ENCODE measurements at regions not wholly inside any gene's neighbourhood (a gene's known extent, or its start where the extent isn't known, plus 50 kb on each side); places are given as distances from the start of the nearest gene placed in this dataset.
"Not testable (repeated sequence)": the region's sequence is repeated elsewhere in the genome, so short reads cannot be mapped to it uniquely, and the experiment has no call there.

- no peaks in the 10 kb centered on the region for H3K79me2 ChIP-seq (ENCODE audit: control insufficient read depth, insufficient read depth, low read length)
- no peaks in the 10 kb centered on the region for H3K27me3 ChIP-seq (replicated peaks in 1 of 4; ENCODE audit: control extremely low read depth in 1 of 4, control insufficient read depth in 3 of 4, insufficient read depth in 4 of 4, low read length in 3 of 4)
- no peak overlapping the region for H2AFZ ChIP-seq (ENCODE audit: insufficient read depth, low read depth, low read length, poor library complexity, severe bottlenecking)
- no peaks in the 10 kb centered on the region for H3K36me3 ChIP-seq (replicated peaks in 1 of 2; ENCODE audit: control extremely low read depth in 1 of 2, control insufficient read depth in 1 of 2, extremely low read depth in 1 of 2, insufficient read depth in 2 of 2, low read length in 1 of 2)
- 79% methylated on average over 2 of the region's 4 CpGs for WGBS (ENCODE audit: insufficient coverage)
- POLR2A ChIA-PET: no interaction called here
- no peak overlapping the region for H3K4me3 ChIP-seq (ENCODE audit: control extremely low read depth in 1 of 5, extremely low read depth in 1 of 5, insufficient read depth in 1 of 5, low read depth in 2 of 5, low read length in 4 of 5)
- Mint-ChIP-seq H3K27me3 (no peaks in the 10 kb centered on the region), H3K27ac (no peak overlapping the region), H3K4me3 (no peak overlapping the region), H3K4me1 (no peaks in the 10 kb centered on the region), H3K9me3 (ENCODE audit: insufficient read depth) (peaks cover 14% of the 10 kb centered on the region)
- peaks cover 0 to 11% (median 0%) of the 10 kb centered on the region in 3 donors for H3K9me3 ChIP-seq (ENCODE audit: control extremely low read depth in 1 of 3, control insufficient read depth in 2 of 3, insufficient read depth in 1 of 3, low read length in 2 of 3)
- no peak for ATAC-seq (ENCODE audit: low read depth)
- TF ChIP-seq CTCF (IDR thresholded peaks at IDR 0.05) (no peak), EZH2 (IDR thresholded peaks at IDR 0.05; ENCODE audit: borderline replicate concordance, insufficient read depth, low read depth, low read length, poor library complexity, severe bottlenecking) (no peak)
- CTCF ChIA-PET: no interaction called here
- H4K20me1 ChIP-seq (ENCODE audit: control insufficient read depth, insufficient read depth, low read length, poor library complexity, severe bottlenecking): no peaks in the 10 kb centered on the region
- intact Hi-C loops (cut with micrococcal nuclease): no loop called here
- H3K9ac ChIP-seq (ENCODE audit: low read length): no peak overlapping the region
- no peak for DNase-seq
- H3K4me2 ChIP-seq (replicated peaks; ENCODE audit: low read depth, low read length, poor library complexity, severe bottlenecking): no peak overlapping the region
- no peak overlapping the region for H3K27ac ChIP-seq (ENCODE audit: low read length in 2 of 2)
- H3K4me1 ChIP-seq (ENCODE audit: control insufficient read depth in 2 of 2, insufficient read depth in 2 of 2, low read length in 2 of 2): no peaks in the 10 kb centered on the region
Measured at GRCh38 chr5:166123717-166124116, 2167.7 kb upstream of the WWC1 start.

DNA sequence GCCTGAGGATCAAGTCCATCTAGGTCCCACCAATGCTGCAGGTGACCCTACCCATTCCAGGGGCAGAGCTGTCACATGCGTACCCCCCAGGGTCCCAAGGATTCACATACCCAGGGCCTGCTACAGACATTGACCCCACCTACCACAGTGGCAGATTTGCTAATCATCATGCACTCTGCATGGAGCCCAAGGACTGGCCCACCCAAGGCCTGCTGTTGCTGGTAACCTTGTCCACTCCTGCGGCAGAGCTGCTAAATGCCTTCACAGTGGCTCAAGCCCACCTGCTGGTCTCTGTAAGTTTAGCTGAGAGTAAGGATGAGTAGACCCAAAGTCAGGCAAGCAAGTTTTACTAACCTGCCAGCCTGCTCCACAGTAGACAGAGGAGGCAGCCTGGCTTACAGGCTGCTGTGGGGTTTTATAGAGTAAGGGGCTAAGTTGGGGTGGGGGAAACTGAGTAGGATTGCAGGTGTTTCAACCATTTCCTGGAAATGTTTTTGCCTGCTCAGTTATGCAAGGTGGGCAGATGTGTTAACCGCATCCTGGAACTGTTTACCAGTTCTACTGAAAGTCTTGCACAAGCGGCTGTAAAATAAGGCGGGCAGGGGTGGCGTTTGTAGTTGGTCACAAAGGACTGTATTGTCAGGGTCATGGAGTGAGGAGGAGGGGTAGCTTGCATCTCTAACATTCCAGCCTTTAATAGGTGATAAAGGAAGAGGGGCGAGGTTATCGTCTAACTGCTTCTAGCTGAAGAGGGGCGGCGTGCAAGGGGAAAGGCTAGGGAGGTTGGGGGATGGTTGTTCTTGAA lies 2163.5 kb upstream of the WWC1 start:
- no peak overlapping the region for H3K9ac ChIP-seq (ENCODE audit: low read length)
- H3K9me3 ChIP-seq (ENCODE audit: control extremely low read depth in 1 of 3, control insufficient read depth in 2 of 3, insufficient read depth in 1 of 3, low read length in 2 of 3): peaks cover 0 to 14% (median 0%) of the 10 kb centered on the region in 3 donors
- ATAC-seq (ENCODE audit: low read depth) (no peak), DNase-seq (no peak)
- ChIA-PET POLR2A (no interaction called here), CTCF (no interaction called here)
- H3K79me2 ChIP-seq (ENCODE audit: control insufficient read depth, insufficient read depth, low read length): no peaks in the 10 kb centered on the region
- intact Hi-C loops (cut with micrococcal nuclease): no loop called here
- peaks cover 7% of the 10 kb centered on the region for H3K9me3 Mint-ChIP-seq (ENCODE audit: insufficient read depth)
- no peak overlapping the region for H3K4me3 ChIP-seq (ENCODE audit: control extremely low read depth in 1 of 5, extremely low read depth in 1 of 5, insufficient read depth in 1 of 5, low read depth in 2 of 5, low read length in 4 of 5)
- WGBS (ENCODE audit: insufficient coverage): 92% methylated on average over 8 of the region's 10 CpGs
- H3K27ac ChIP-seq (ENCODE audit: low read length in 2 of 2): no peak overlapping the region
- H3K4me1 ChIP-seq (ENCODE audit: control insufficient read depth in 2 of 2, insufficient read depth in 2 of 2, low read length in 2 of 2): no peaks in the 10 kb centered on the region
- no peaks in the 10 kb centered on the region for H3K27me3 ChIP-seq (replicated peaks in 1 of 4; ENCODE audit: control extremely low read depth in 1 of 4, control insufficient read depth in 3 of 4, insufficient read depth in 4 of 4, low read length in 3 of 4)
- H2AFZ ChIP-seq (ENCODE audit: insufficient read depth, low read depth, low read length, poor library complexity, severe bottlenecking): no peak overlapping the region
- no peak overlapping the region for H3K27ac Mint-ChIP-seq
- no peaks in the 10 kb centered on the region for H4K20me1 ChIP-seq (ENCODE audit: control insufficient read depth, insufficient read depth, low read length, poor library complexity, severe bottlenecking)
- H3K36me3 ChIP-seq (replicated peaks in 1 of 2; ENCODE audit: control extremely low read depth in 1 of 2, control insufficient read depth in 1 of 2, extremely low read depth in 1 of 2, insufficient read depth in 2 of 2, low read length in 1 of 2): no peaks in the 10 kb centered on the region
- H3K4me1 Mint-ChIP-seq: no peaks in the 10 kb centered on the region
- no peak overlapping the region for H3K4me3 Mint-ChIP-seq
- no peaks in the 10 kb centered on the region for H3K27me3 Mint-ChIP-seq
- TF ChIP-seq CTCF (IDR thresholded peaks at IDR 0.05) (no peak), EZH2 (IDR thresholded peaks at IDR 0.05; ENCODE audit: borderline replicate concordance, insufficient read depth, low read depth, low read length, poor library complexity, severe bottlenecking) (no peak)
- H3K4me2 ChIP-seq (replicated peaks; ENCODE audit: low read depth, low read length, poor library complexity, severe bottlenecking): no peak overlapping the region

- H3K4me2 ChIP-seq (replicated peaks; ENCODE audit: low read depth, low read length, poor library complexity, severe bottlenecking); H3K79me2 ChIP-seq (ENCODE audit: control insufficient read depth, insufficient read depth, low read length); H2AFZ ChIP-seq (ENCODE audit: insufficient read depth, low read depth, low read length, poor library complexity, severe bottlenecking); H4K20me1 ChIP-seq (ENCODE audit: control insufficient read depth, insufficient read depth, low read length, poor library complexity, severe bottlenecking); CTCF ChIA-PET; H3K4me1 ChIP-seq (ENCODE audit: control insufficient read depth in 2 of 2, insufficient read depth in 2 of 2, low read length in 2 of 2); H3K4me1 Mint-ChIP-seq; POLR2A ChIA-PET; H3K27me3 Mint-ChIP-seq; H3K27me3 ChIP-seq (replicated peaks in 1 of 4; ENCODE audit: control extremely low read depth in 1 of 4, control insufficient read depth in 3 of 4, insufficient read depth in 4 of 4, low read length in 3 of 4); H3K36me3 ChIP-seq (replicated peaks in 1 of 2; ENCODE audit: control extremely low read depth in 1 of 2, control insufficient read depth in 1 of 2, extremely low read depth in 1 of 2, insufficient read depth in 2 of 2, low read length in 1 of 2); H3K27ac ChIP-seq (ENCODE audit: low read length in 2 of 2); intact Hi-C loops (cut with micrococcal nuclease); H3K9me3 ChIP-seq (ENCODE audit: control extremely low read depth in 1 of 3, control insufficient read depth in 2 of 3, insufficient read depth in 1 of 3, low read length in 2 of 3); H3K4me3 Mint-ChIP-seq; H3K27ac Mint-ChIP-seq; H3K9ac ChIP-seq (ENCODE audit: low read length); DNase-seq; H3K9me3 Mint-ChIP-seq (ENCODE audit: insufficient read depth); ATAC-seq (ENCODE audit: low read depth); H3K4me3 ChIP-seq (ENCODE audit: control extremely low read depth in 1 of 5, extremely low read depth in 1 of 5, insufficient read depth in 1 of 5, low read depth in 2 of 5, low read length in 4 of 5): not testable (repeated sequence)
- whole genome bisulfite sequencing (ENCODE audit: insufficient coverage): no CpG with 5 or more reads among the region's 17 CpGs
Measured at GRCh38 chr5:166145107-166145506, 2146.3 kb upstream of the WWC1 start.
